ENCODE measurements at regions not wholly inside any gene's neighbourhood (a gene's known extent, or its start where the extent isn't known, plus 50 kb on each side); places are given as distances from the start of the nearest gene placed in this dataset.

DNA sequence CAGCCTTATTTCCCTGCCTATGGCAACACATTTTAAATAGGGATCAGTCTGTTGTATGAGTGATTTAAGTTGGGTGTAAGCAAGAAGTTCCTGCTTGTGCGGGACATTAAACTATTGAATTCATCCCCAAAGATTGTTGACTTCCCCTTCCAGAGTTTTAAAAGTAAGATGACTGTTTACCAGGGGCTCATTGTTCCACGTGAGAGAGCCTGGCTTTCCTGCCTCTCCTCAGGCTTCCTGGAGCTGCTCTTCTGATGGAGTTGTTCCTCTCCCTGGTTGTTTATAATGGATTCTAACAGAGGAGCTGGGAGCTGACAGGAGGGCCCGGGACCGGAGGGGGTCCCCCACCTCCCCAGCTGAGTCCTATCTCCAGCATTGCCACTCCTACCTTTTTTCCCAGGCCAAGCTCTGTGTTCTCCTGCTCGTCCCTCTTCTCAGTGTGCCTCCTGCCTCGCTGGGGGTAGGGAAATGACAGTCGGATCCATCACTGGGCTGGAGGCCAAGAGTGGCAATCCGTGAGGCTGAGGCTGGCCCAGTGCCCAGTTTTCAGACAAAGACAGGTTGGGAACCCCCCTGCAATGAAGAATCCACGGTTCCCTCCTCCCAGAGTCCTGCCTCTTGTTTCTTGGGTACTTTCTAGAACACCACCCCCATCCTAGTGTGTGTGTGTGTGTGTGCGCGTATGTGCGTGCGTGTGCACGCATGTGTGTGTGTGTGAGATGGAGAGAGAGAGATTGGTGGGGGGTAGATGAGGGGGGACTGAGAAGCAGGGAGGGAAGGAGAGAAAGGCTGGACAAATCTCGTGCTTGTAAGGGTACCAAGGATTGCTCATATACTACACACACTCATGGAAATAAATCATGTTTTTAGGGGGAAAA, 123.7 kb upstream of the NFIB start:
- Histone ChIP-seq H4K20me1 (ENCODE audit: low read depth, low read length) (no peaks in the 10 kb centered on the region), H3K9me3 (ENCODE audit: insufficient read depth, low read length) (no peaks in the 10 kb centered on the region), H3K9ac (ENCODE audit: low read length) (no peak overlapping the region), H2AFZ (ENCODE audit: low read depth, low read length, severe bottlenecking) (no peak overlapping the region), H3K27ac (ENCODE audit: low read depth, low read length) (no peak overlapping the region), H3K4me2 (ENCODE audit: low read depth, low read length, poor library complexity, severe bottlenecking) (no peak overlapping the region), H3K79me2 (ENCODE audit: insufficient read depth, low read length) (no peaks in the 10 kb centered on the region), H3K4me3 (ENCODE audit: insufficient read depth, low read length, poor library complexity, severe bottlenecking) (no peak overlapping the region), H3K36me3 (ENCODE audit: low read length) (no peaks in the 10 kb centered on the region), H3K27me3 (ENCODE audit: low read length) (no peaks in the 10 kb centered on the region), H3K9me2 (replicated peaks; ENCODE audit: insufficient read depth, low read length) (no peaks in the 10 kb centered on the region), H3F3A (ENCODE audit: insufficient read depth) (no peaks in the 10 kb centered on the region)
- TF ChIP-seq, protein P1, sequence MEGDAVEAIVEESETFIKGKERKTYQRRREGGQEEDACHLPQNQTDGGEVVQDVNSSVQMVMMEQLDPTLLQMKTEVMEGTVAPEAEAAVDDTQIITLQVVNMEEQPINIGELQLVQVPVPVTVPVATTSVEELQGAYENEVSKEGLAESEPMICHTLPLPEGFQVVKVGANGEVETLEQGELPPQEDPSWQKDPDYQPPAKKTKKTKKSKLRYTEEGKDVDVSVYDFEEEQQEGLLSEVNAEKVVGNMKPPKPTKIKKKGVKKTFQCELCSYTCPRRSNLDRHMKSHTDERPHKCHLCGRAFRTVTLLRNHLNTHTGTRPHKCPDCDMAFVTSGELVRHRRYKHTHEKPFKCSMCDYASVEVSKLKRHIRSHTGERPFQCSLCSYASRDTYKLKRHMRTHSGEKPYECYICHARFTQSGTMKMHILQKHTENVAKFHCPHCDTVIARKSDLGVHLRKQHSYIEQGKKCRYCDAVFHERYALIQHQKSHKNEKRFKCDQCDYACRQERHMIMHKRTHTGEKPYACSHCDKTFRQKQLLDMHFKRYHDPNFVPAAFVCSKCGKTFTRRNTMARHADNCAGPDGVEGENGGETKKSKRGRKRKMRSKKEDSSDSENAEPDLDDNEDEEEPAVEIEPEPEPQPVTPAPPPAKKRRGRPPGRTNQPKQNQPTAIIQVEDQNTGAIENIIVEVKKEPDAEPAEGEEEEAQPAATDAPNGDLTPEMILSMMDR (IDR thresholded peaks at IDR 0.05; ENCODE audit: insufficient read depth, low read length, poor library complexity, severe bottlenecking): no peak
- TF ChIP-seq EZH2phosphoT487 (conservative IDR thresholded peaks at IDR 0.05; ENCODE audit: low read length): no peak

DNA sequence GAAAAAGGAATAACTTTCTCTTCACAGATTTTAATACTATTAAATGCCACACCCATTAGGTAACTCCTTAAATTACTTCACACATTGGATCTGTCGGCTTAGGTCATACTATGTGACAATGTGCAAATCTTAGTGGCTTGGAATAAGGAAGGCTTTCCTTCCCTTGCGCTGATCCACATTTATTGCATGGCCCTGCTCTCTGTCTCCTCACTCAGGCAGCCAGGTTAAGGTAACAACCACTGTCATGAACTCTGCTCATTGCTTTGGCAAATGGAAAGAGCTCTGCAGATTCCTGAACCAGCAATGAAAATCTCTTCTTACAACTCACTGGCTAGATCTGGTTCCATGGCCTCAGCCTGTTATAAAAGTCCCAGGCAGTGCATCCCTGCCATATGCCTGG, 121.9 kb upstream of the NFIB start:
- Histone ChIP-seq H3K9ac (ENCODE audit: low read length) (no peak overlapping the region), H2AFZ (ENCODE audit: low read depth, low read length, severe bottlenecking) (no peak overlapping the region), H3K27me3 (ENCODE audit: low read length) (no peaks in the 10 kb centered on the region), H3K9me2 (replicated peaks; ENCODE audit: insufficient read depth, low read length) (no peaks in the 10 kb centered on the region), H3K27ac (ENCODE audit: low read depth, low read length) (no peak overlapping the region), H3K4me2 (ENCODE audit: low read depth, low read length, poor library complexity, severe bottlenecking) (no peak overlapping the region), H3K79me2 (ENCODE audit: insufficient read depth, low read length) (no peaks in the 10 kb centered on the region), H3K36me3 (ENCODE audit: low read length) (no peaks in the 10 kb centered on the region), H3K9me3 (ENCODE audit: insufficient read depth, low read length) (no peaks in the 10 kb centered on the region), H4K20me1 (ENCODE audit: low read depth, low read length) (no peaks in the 10 kb centered on the region), H3F3A (ENCODE audit: insufficient read depth) (no peaks in the 10 kb centered on the region), H3K4me3 (ENCODE audit: insufficient read depth, low read length, poor library complexity, severe bottlenecking) (no peak overlapping the region)
- TF ChIP-seq, protein P1 (IDR thresholded peaks at IDR 0.05; ENCODE audit: insufficient read depth, low read length, poor library complexity, severe bottlenecking): no peak
- TF ChIP-seq EZH2phosphoT487 (conservative IDR thresholded peaks at IDR 0.05; ENCODE audit: low read length): no peak

DNA sequence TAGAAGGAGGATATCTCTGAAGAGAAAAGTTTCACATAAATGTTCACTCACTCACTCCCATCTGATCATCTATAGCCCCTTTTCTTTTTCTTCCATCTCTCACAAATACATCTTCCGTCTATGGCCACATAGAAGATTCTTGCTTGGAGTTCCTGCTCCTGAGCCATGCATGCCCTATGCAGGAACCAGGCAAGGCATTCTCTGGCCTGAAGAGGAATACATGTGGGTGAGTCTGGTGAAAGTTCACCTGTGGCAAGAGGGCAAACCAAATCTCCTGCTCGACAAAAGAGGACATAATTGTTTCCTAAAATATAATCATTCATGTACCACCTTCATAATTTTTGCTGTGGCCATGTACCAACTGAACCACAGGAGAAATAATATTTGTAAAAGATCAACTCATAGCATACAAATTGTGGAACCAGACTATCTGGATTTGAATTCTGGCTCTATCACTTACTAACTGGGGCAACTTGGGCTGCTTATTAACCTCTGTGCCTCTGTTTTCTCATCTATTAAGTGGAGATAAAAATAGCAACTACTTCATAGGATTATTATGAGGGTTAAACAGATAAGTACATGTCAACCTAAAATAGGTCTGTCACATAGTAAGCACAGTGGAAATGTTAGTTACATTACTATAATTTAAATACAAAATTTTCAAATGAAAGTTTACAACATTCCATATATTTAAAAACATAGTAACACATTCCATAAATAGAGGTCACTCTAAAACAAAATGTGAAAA, 121.2 kb upstream of the NFIB start:
- no peaks in the 10 kb centered on the region for H3K36me3 ChIP-seq (ENCODE audit: low read length)
- H3K79me2 ChIP-seq (ENCODE audit: insufficient read depth, low read length): no peaks in the 10 kb centered on the region
- H3K9me2 ChIP-seq (replicated peaks; ENCODE audit: insufficient read depth, low read length): no peaks in the 10 kb centered on the region
- H3K9ac ChIP-seq (ENCODE audit: low read length): no peak overlapping the region
- H3K27me3 ChIP-seq (ENCODE audit: low read length): no peaks in the 10 kb centered on the region
- no peaks in the 10 kb centered on the region for H4K20me1 ChIP-seq (ENCODE audit: low read depth, low read length)
- no peaks in the 10 kb centered on the region for H3K9me3 ChIP-seq (ENCODE audit: insufficient read depth, low read length)
- H2AFZ ChIP-seq (ENCODE audit: low read depth, low read length, severe bottlenecking): no peak overlapping the region
- no peak overlapping the region for H3K4me2 ChIP-seq (ENCODE audit: low read depth, low read length, poor library complexity, severe bottlenecking)
- no peaks in the 10 kb centered on the region for H3F3A ChIP-seq (ENCODE audit: insufficient read depth)
- H3K4me3 ChIP-seq (ENCODE audit: insufficient read depth, low read length, poor library complexity, severe bottlenecking): no peak overlapping the region
- no peak overlapping the region for H3K27ac ChIP-seq (ENCODE audit: low read depth, low read length)
- no peak for TF ChIP-seq EZH2phosphoT487 (conservative IDR thresholded peaks at IDR 0.05; ENCODE audit: low read length)
- TF ChIP-seq, protein P1 (IDR thresholded peaks at IDR 0.05; ENCODE audit: insufficient read depth, low read length, poor library complexity, severe bottlenecking): no peak
